ENCODE measurements at regions not wholly inside any gene's neighbourhood (a gene's known extent, or its start where the extent isn't known, plus 50 kb on each side); places are given as distances from the start of the nearest gene placed in this dataset.
"Not testable (repeated sequence)": the region's sequence is repeated elsewhere in the genome, so short reads cannot be mapped to it uniquely, and the experiment has no call there.

DNA sequence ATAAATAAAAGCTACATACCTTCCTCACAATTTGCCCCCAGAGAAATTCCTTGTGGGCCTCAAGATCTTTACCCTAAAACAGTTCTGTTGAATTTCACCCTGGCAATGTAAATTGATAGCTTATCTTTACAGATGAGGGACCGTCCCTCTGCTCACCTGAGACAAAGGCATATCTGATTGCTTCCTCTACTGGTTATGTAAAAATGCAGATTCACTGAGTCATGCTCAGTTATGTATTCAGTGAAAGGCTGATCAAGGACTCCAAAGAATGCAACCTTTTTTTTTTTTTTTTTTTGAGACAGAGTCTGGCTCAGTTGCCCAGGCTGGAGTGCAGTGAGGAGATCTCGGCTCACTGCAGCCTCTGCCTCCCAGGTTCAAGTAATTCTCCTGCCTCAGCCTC, 64.2 kb upstream of the KMT2C start:
- H3K9me3 ChIP-seq (ENCODE audit: control insufficient read depth, low read length); H3K4me3 ChIP-seq (ENCODE audit: low read length); ATAC-seq; H3K27ac ChIP-seq (ENCODE audit: low read length); intact Hi-C loops (cut with DNase I); DNase-seq; H3K4me1 ChIP-seq (ENCODE audit: control insufficient read depth, insufficient read depth, low read length); H3K27me3 ChIP-seq (ENCODE audit: control insufficient read depth, insufficient read depth): not testable (repeated sequence)
- WGBS, result 89% methylated on average over 2 of the region's 2 CpGs

DNA sequence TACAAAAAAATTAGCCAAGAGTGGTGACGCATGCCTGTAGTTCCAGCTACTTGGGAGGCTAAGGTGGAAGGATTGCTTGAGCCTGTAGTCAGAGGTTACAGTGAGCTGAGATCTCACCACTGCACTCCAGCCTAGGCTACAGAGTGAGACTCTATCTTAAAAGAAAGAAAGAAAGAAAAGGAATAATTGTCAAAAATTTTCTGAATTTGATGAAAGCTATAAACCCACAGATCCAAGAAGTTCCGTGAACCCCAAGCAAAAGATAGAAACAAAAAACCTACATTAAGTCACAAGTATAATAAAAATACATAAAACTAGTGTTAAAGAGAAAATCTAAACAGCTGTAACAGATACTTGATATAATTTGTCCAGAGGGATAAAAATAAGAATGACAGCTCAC, 60.1 kb upstream of the KMT2C start:
- Histone ChIP-seq H3K4me1 (ENCODE audit: control insufficient read depth, insufficient read depth, low read length) (no peaks in the 10 kb centered on the region), H3K27ac (ENCODE audit: low read length) (no peak overlapping the region), H3K27me3 (ENCODE audit: control insufficient read depth, insufficient read depth) (no peaks in the 10 kb centered on the region), H3K9me3 (ENCODE audit: control insufficient read depth, low read length) (no peaks in the 10 kb centered on the region), H3K4me3 (ENCODE audit: low read length) (no peak overlapping the region)
- ATAC-seq, result no peak
- no peak for DNase-seq
- 68% methylated on average over 2 of the region's 2 CpGs for WGBS
- intact Hi-C loops (cut with DNase I), result no loop called here

DNA sequence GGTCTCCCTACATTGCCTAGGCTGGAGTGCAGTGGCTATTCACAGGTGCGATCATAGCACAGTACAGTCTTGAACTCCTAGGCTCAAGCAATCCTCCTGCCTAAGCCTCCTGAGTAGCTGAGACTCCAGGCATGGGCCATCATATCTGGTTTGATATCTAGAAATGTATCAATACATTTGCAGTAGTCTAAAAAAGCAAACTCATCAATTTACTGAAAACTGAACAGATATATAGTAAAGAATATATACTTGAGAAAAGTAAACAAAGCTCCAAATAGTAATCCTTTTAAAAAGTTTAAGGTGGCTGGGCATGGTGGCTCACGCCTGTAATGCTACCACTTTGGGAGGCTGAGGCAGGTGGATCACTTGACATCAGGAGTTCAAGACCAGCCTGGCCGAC, 57.1 kb upstream of the KMT2C start:
- 91% methylated on average over 3 of the region's 3 CpGs for WGBS
- intact Hi-C loops (cut with DNase I), result no loop called here
- Histone ChIP-seq H3K4me3 (ENCODE audit: low read length) (no peak overlapping the region), H3K27ac (ENCODE audit: low read length) (no peak overlapping the region), H3K9me3 (ENCODE audit: control insufficient read depth, low read length) (no peaks in the 10 kb centered on the region), H3K27me3 (ENCODE audit: control insufficient read depth, insufficient read depth) (no peaks in the 10 kb centered on the region), H3K4me1 (ENCODE audit: control insufficient read depth, insufficient read depth, low read length) (no peaks in the 10 kb centered on the region)
- no peak for DNase-seq
- no peak for ATAC-seq

DNA sequence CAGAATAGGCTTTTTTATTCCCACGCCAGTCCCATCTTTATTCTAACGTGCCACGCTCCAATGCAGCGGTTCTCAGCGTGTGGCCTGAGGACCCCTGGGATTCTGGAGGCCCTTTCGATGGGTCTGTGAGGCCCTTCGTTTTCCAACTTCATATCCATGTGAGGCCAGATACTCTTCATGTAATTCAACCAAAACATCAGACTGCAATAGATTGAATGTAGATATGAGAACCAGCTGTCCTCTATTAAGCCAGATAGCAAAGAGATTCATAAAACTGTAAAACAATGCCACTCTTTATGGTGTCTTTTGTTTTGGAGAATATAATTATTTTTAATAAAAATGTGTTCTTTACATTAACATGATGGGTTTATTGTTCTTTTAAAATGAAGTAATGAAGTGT, 53.2 kb upstream of the KMT2C start:
- WGBS, result 87% methylated on average over 7 of the region's 7 CpGs
- no peak overlapping the region for H3K4me3 ChIP-seq (ENCODE audit: low read length)
- no peaks in the 10 kb centered on the region for H3K4me1 ChIP-seq (ENCODE audit: control insufficient read depth, insufficient read depth, low read length)
- no peaks in the 10 kb centered on the region for H3K9me3 ChIP-seq (ENCODE audit: control insufficient read depth, low read length)
- H3K27me3 ChIP-seq (ENCODE audit: control insufficient read depth, insufficient read depth), result no peaks in the 10 kb centered on the region
- ATAC-seq, result no peak
- intact Hi-C loops (cut with DNase I), result no loop called here
- H3K27ac ChIP-seq (ENCODE audit: low read length), result no peak overlapping the region
- no peak for DNase-seq

DNA sequence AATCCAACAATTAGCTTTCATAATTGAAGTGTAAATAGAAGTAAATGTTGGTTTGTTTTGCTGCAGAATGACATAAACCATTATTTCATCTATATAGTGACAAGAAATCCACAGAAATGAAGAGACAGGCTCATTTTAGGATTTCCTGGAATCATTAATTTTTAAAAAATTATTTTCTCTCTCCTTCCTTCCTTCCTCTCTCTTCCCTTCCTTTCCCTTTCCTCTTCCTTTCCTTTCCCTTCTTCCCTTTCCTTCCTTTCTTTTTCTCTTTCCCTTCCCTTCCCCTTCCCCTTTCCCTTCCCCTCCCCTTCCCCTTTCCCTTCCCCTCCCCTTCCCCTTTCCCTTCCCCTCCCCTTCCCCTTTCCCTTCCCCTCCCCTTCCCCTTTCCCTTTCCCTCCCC, 51.2 kb upstream of the KMT2C start:
- DNase-seq (no peak), ATAC-seq (no peak)
- Histone ChIP-seq H3K27me3 (ENCODE audit: control insufficient read depth, insufficient read depth) (no peaks in the 10 kb centered on the region), H3K4me3 (ENCODE audit: low read length) (no peak overlapping the region), H3K9me3 (ENCODE audit: control insufficient read depth, low read length) (no peaks in the 10 kb centered on the region), H3K27ac (ENCODE audit: low read length) (no peak overlapping the region), H3K4me1 (ENCODE audit: control insufficient read depth, insufficient read depth, low read length) (no peaks in the 10 kb centered on the region)
- intact Hi-C loops (cut with DNase I), result no loop called here

DNA sequence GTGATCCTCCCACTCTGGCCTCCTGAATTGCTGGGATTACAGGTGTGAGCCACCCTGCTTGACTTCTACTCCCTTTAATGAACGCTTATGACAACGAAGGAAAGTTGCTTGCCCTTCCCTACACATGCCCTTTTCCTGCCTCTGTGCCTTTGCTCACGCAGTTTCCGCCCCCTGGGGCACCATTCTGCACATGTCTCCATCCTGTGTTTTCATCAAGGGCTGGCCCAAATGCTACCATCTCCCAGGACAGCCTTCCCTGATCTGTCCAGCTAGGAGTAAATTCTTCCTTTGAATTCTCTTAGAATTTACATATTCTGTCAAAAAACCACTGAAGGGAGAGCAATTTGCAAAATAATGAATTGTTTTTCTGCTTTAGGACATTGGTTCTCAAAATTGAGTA, 50.0 kb upstream of the KMT2C start:
- DNase-seq, result no peak
- no peaks in the 10 kb centered on the region for H3K4me1 ChIP-seq (ENCODE audit: control insufficient read depth, insufficient read depth, low read length)
- intact Hi-C loops (cut with DNase I), result no loop called here
- WGBS, result 77% methylated on average over 4 of the region's 4 CpGs
- no peaks in the 10 kb centered on the region for H3K27me3 ChIP-seq (ENCODE audit: control insufficient read depth, insufficient read depth)
- H3K4me3 ChIP-seq (ENCODE audit: low read length), result no peak overlapping the region
- no peak for ATAC-seq
- no peak overlapping the region for H3K27ac ChIP-seq (ENCODE audit: low read length)
- no peaks in the 10 kb centered on the region for H3K9me3 ChIP-seq (ENCODE audit: control insufficient read depth, low read length)
